ENCODE measurements at regions not wholly inside any gene's neighbourhood (a gene's known extent, or its start where the extent isn't known, plus 50 kb on each side); places are given as distances from the start of the nearest gene placed in this dataset.

GRCh38 chr15:95345867-95346266, 984.6 kb upstream of the NR2F2 start:
- no peak for TF ChIP-seq TAF1 (IDR thresholded peaks at IDR 0.05; ENCODE audit: low read depth, low read length)
- TF ChIP-seq PAX5 (IDR thresholded peaks at IDR 0.05; ENCODE audit: insufficient read depth, low read length, severe bottlenecking): no peak
- TF ChIP-seq POLR2A (IDR thresholded peaks at IDR 0.05; ENCODE audit: low read depth, low read length): no peak

Measured in GM12891 (cell line).